Suprapubic skin (tissue), 4 donors: ENCODE measurements at regions not wholly inside any gene's neighbourhood (a gene's known extent, or its start where the extent isn't known, plus 50 kb on each side); places are given as distances from the start of the nearest gene placed in this dataset.

Experiments used
- DNase-seq, 2 donors: peaks; one replicate each; pipeline ENCODE4 v3.0.0-alpha.2; 2019; ENCODE audit warnings: low spot score in 2 of 2
- H3K27ac ChIP-seq: fragments of 200-600 bp; sonication (generic); one replicate; pipeline ENCODE4 v1.5.1; 2019
- H3K27me3 ChIP-seq: fragments of 200-600 bp; sonication (generic); one replicate; pipeline ENCODE4 v1.5.1; 2019
- H3K36me3 ChIP-seq: fragments of 200-600 bp; sonication (generic); one replicate; pipeline ENCODE4 v1.5.1; 2019
- H3K4me1 ChIP-seq: fragments of 200-600 bp; sonication (generic); one replicate; pipeline ENCODE4 v1.5.1; 2019
- H3K4me3 ChIP-seq: fragments of 200-600 bp; sonication (generic); one replicate; pipeline ENCODE4 v1.5.1; 2019; ENCODE audit warnings: mild to moderate bottlenecking
- H3K9me3 ChIP-seq: fragments of 200-600 bp; sonication (generic); one replicate; pipeline ENCODE4 v1.5.1; 2019
- EP300 ChIP-seq: sonication (generic); formaldehyde crosslinking; IDR thresholded peaks from one replicate; pipeline ENCODE4 v1.6.1; 2017; ENCODE audit warnings: antibody characterized with exemption
- POLR2A ChIP-seq, 2 donors: fragments of 450-650 bp; IDR thresholded peaks; one replicate each; pipeline ENCODE4 v1.6.1; 2017; ENCODE audit warnings: antibody characterized with exemption in 2 of 2, mild to moderate bottlenecking in 2 of 2, moderate library complexity in 2 of 2
- POLR2AphosphoS5 ChIP-seq, 3 donors: sonication (generic); formaldehyde crosslinking; IDR thresholded peaks; one replicate each; pipeline ENCODE4 v1.6.1; 2017; ENCODE audit warnings: antibody characterized with exemption in 3 of 3
- WGBS: methylation state at CpG from one replicate; pipeline ENCODE4 v1.1.5; 2018; 5-methylcytosine and 5-hydroxymethylcytosine counted together
- TF ChIP-seq, protein P1 (sequence below), 2 donors: fragments of 200-600 bp in 1 of 2; fragments of 450-650 bp in 1 of 2; sonication (generic) in 1 of 2; IDR thresholded peaks; one replicate each; pipeline ENCODE4 v1.5.1; 2016 to 2019; ENCODE audit warnings: antibody characterized with exemption in 2 of 2, mild to moderate bottlenecking in 1 of 2, moderate library complexity in 1 of 2

DNA sequence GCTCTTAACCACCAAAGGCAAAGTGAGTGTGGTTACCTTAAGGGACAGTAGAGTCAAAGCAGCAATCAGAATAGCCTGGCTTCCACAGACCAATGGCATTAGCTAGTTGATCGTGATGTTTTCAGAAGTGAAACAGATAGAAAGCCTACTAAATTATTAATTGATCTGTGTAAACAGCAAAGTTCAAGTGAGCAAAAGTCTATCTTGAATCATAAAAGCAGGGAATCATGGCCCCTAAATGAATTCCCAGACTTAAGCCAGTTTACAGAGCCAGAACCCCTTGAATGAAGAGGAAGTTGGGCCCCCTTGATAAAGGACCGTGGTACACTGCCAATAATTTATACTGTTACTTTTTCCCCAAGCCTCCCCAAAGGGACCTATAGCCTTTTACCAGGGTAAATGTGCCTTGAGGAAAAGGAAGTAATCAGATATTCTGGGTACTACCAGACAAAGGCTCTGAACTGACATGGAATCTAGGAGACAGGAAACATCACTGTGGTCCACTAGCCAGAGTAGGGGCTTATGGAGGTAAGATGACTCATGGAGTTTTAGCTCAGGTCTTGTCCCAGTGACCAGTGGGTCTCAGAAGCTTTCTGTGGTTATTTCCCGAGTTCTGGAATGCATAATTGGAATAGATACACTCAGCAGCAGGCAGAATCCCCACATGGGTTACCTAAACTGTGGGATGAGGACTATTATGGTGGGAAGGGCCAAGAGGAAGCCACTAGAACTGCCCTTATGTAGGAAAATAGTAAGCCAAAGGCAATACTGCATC lies 317.5 kb downstream of the CD83 start:
- no peak overlapping the region for H3K4me3 ChIP-seq
- DNase-seq = no peak
- no peak overlapping the region for H3K27ac ChIP-seq
- no peaks in the 10 kb centered on the region for H3K9me3 ChIP-seq
- H3K4me1 ChIP-seq = peaks cover under 1% of the 10 kb centered on the region
- H3K27me3 ChIP-seq = no peaks in the 10 kb centered on the region
- no peaks in the 10 kb centered on the region for H3K36me3 ChIP-seq
- WGBS = 84% methylated on average over 3 of the region's 3 CpGs
- TF ChIP-seq POLR2A (IDR thresholded peaks at IDR 0.05) (no peak), POLR2AphosphoS5 (IDR thresholded peaks at IDR 0.05) (no peak), EP300 (no peak)
- TF ChIP-seq, protein P1, sequence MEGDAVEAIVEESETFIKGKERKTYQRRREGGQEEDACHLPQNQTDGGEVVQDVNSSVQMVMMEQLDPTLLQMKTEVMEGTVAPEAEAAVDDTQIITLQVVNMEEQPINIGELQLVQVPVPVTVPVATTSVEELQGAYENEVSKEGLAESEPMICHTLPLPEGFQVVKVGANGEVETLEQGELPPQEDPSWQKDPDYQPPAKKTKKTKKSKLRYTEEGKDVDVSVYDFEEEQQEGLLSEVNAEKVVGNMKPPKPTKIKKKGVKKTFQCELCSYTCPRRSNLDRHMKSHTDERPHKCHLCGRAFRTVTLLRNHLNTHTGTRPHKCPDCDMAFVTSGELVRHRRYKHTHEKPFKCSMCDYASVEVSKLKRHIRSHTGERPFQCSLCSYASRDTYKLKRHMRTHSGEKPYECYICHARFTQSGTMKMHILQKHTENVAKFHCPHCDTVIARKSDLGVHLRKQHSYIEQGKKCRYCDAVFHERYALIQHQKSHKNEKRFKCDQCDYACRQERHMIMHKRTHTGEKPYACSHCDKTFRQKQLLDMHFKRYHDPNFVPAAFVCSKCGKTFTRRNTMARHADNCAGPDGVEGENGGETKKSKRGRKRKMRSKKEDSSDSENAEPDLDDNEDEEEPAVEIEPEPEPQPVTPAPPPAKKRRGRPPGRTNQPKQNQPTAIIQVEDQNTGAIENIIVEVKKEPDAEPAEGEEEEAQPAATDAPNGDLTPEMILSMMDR (IDR thresholded peaks at IDR 0.05) = no peak

DNA sequence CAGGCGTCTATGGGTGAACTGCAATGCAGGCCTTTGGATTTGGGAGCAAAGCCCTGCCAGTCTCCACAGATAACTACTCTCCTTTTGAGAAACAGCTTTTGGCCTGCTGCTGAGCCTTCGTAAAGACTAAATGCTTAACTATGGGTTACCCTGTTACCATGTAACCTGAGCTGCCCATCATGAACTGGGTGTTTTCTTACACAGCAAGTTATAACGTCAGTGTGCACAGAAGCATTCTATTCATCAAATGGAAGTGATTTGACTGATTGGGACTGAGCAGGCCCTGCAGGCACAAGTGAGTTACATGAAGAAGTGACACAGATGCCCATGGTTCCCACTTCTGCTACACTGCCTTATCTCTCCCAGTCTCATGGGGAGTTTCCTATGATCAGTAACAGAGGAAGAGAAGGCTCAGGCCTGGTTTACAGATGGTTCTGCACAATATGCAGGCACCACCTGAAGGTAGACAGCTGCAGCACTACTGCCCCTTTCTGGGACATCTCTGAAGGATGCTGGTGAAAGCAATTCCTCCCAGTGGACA lies 319.1 kb downstream of the CD83 start:
- Histone ChIP-seq H3K27ac (no peak overlapping the region), H3K9me3 (no peaks in the 10 kb centered on the region), H3K27me3 (no peaks in the 10 kb centered on the region), H3K36me3 (no peaks in the 10 kb centered on the region), H3K4me1 (peaks cover 15% of the 10 kb centered on the region), H3K4me3 (no peak overlapping the region)
- 87% methylated on average over 3 of the region's 3 CpGs for WGBS
- TF ChIP-seq POLR2AphosphoS5 (IDR thresholded peaks at IDR 0.05) (no peak), POLR2A (IDR thresholded peaks at IDR 0.05) (no peak), EP300 (no peak)
- TF ChIP-seq, protein P1 (IDR thresholded peaks at IDR 0.05) = no peak
- no peak for DNase-seq

DNA sequence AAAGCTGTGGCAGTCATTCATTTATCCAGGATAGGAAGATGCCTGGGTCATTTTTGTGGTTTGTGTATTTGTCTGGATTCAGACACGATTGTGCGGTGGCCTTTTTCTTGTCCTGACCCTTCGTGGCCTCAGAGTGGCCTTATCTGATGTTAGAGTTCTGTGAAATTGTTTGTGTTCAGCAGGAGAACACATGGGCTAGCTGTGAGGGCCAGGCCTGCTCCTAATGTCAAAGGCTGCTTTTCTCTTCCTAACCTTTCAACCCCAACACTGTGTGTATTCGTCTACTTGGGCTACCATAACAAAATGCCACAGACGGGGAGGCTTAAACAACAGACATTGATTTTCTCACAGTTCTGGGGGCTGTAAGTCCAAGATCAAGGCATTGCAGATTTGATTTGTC lies 321.8 kb downstream of the CD83 start:
- Histone ChIP-seq H3K36me3 (no peaks in the 10 kb centered on the region), H3K4me1 (peaks cover 20% of the 10 kb centered on the region), H3K9me3 (no peaks in the 10 kb centered on the region), H3K27ac (no peak overlapping the region), H3K27me3 (no peaks in the 10 kb centered on the region), H3K4me3 (no peak overlapping the region)
- no peak for DNase-seq
- TF ChIP-seq EP300 (no peak), POLR2AphosphoS5 (IDR thresholded peaks at IDR 0.05) (no peak), POLR2A (IDR thresholded peaks at IDR 0.05) (no peak)
- TF ChIP-seq, protein P1 (IDR thresholded peaks at IDR 0.05) = no peak
- WGBS = 91% methylated on average over 5 of the region's 5 CpGs

DNA sequence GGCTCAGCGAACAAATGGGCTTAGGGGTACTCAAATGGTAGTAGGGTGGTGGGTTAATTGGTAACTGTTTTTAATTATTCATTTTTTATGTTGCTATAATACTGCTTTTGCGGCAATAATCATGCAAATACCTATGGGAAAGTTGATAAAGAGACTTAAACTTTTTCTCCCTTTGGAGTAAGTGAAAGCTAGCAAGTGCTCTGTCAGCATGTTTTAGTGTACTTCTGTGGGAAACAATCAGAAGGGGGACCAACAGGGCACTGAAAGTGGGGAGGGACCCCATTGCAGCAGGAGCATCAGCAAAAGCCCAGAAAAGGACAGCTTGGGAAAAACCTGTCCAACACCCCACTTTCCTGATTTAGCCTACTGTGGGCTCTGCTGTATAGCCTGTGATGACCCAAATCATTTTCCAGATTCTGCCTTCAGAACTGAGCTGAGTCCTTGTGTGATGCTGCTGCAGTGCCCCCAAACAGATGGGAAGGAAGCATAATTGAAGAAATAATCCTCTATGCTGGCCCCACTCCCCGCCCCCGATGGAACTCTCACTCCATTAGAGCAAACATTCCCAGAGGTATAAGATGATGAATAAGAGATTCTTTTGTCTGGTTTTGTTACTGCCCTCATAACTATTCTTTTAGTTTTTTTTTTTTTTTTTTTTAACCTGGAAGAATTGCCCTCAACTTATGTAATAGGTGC lies 322.8 kb downstream of the CD83 start:
- WGBS = 75% methylated on average over 4 of the region's 4 CpGs
- no peaks in the 10 kb centered on the region for H3K36me3 ChIP-seq
- no peaks in the 10 kb centered on the region for H3K9me3 ChIP-seq
- H3K27me3 ChIP-seq = no peaks in the 10 kb centered on the region
- TF ChIP-seq POLR2A (IDR thresholded peaks at IDR 0.05) = no peak
- TF ChIP-seq, protein P1 (IDR thresholded peaks at IDR 0.05) = no peak
- H3K4me1 ChIP-seq = peaks cover 20% of the 10 kb centered on the region
- DNase-seq = no peak
- H3K27ac ChIP-seq = no peak overlapping the region
- no peak overlapping the region for H3K4me3 ChIP-seq
